ENCODE measurements at regions not wholly inside any gene's neighbourhood (a gene's known extent, or its start where the extent isn't known, plus 50 kb on each side); places are given as distances from the start of the nearest gene placed in this dataset.

DNA sequence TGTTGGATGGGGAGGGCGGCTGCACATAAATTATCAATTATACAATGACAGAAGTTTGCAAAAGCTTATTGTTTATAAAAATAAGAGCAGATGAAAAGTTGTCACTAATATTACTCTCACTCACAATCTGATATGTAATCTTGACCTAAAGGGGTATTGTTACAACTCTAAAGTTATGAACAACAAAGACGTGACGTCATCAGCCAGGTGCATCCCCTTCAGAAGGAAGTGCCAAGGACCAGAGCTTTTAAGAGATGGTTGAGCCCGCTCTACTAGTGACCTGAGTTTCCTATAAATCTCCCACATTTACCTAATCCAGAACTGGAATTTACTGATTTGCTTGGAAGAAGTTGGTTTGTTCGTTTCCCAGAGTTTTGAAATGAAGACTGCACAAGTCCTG, 247.7 kb upstream of the MGMT start:
- H3K9ac ChIP-seq (ENCODE audit: low read length): no peak overlapping the region
- no peak overlapping the region for H3K4me2 ChIP-seq (ENCODE audit: low read length)
- DNase-seq (no peak), ATAC-seq (no peak)
- intact Hi-C loops (cut with micrococcal nuclease): no loop called here
- no peak overlapping the region for H2AFZ ChIP-seq (ENCODE audit: low read length)
- no peaks in the 10 kb centered on the region for H3K9me3 ChIP-seq (ENCODE audit: low read length)
- BruUV-seq (replicated peaks): no TSS peak
- no peaks in the 10 kb centered on the region for H3K9me2 ChIP-seq (replicated peaks; ENCODE audit: low read length)
- H3K36me3 ChIP-seq (ENCODE audit: low read depth, low read length): no peaks in the 10 kb centered on the region
- no peaks in the 10 kb centered on the region for H3F3A ChIP-seq (ENCODE audit: low read length, unreplicated experiment)
- no peaks in the 10 kb centered on the region for H3K79me2 ChIP-seq (ENCODE audit: low read length)
- POLR2A ChIA-PET (ENCODE audit: unreplicated experiment): no interaction called here
- CTCF ChIA-PET: no interaction called here
- H4K20me1 ChIP-seq (ENCODE audit: low read length): no peaks in the 10 kb centered on the region
- H3K4me1 ChIP-seq (ENCODE audit: insufficient read depth, low read length): no peaks in the 10 kb centered on the region
- no peaks in the 10 kb centered on the region for H3K27me3 ChIP-seq (ENCODE audit: low read length)
- H3K4me3 ChIP-seq (ENCODE audit: low read length): no peak overlapping the region
- TF ChIP-seq EZH2 (IDR thresholded peaks at IDR 0.05; ENCODE audit: low read length, unreplicated experiment): no peak
- TF ChIP-seq EZH2phosphoT487 (IDR thresholded peaks at IDR 0.05; ENCODE audit: borderline replicate concordance, low read length): no peak
- TF ChIP-seq, protein P1, sequence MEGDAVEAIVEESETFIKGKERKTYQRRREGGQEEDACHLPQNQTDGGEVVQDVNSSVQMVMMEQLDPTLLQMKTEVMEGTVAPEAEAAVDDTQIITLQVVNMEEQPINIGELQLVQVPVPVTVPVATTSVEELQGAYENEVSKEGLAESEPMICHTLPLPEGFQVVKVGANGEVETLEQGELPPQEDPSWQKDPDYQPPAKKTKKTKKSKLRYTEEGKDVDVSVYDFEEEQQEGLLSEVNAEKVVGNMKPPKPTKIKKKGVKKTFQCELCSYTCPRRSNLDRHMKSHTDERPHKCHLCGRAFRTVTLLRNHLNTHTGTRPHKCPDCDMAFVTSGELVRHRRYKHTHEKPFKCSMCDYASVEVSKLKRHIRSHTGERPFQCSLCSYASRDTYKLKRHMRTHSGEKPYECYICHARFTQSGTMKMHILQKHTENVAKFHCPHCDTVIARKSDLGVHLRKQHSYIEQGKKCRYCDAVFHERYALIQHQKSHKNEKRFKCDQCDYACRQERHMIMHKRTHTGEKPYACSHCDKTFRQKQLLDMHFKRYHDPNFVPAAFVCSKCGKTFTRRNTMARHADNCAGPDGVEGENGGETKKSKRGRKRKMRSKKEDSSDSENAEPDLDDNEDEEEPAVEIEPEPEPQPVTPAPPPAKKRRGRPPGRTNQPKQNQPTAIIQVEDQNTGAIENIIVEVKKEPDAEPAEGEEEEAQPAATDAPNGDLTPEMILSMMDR (conservative IDR thresholded peaks at IDR 0.05; ENCODE audit: low read depth, low read length): no peak
- no peak overlapping the region for H3K27ac ChIP-seq (ENCODE audit: low read length)

DNA sequence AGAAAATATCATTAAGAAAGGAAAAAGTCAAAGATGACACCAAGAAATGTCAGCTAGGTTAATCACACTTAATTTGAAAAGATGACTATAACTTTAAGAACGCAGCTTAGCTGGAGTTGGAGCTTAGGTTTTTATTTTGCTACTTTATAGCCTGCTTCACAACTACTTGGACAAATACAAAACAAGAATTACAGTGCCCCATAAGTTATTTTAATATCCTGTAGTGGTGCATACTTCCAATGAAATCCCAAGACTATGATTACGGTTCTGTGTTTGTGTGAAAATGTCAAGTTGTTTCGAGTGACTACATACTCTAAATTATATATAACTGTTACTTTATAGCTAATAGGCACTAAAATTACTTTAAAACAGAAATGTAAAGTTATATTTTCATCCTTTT, 244.6 kb upstream of the MGMT start:
- H3K9me2 ChIP-seq (replicated peaks; ENCODE audit: low read length): no peaks in the 10 kb centered on the region
- ChIA-PET POLR2A (ENCODE audit: unreplicated experiment) (no interaction called here), CTCF (no interaction called here)
- H4K20me1 ChIP-seq (ENCODE audit: low read length): no peaks in the 10 kb centered on the region
- H3K4me3 ChIP-seq (ENCODE audit: low read length): no peak overlapping the region
- H3K9ac ChIP-seq (ENCODE audit: low read length): no peak overlapping the region
- no peaks in the 10 kb centered on the region for H3K79me2 ChIP-seq (ENCODE audit: low read length)
- H3K9me3 ChIP-seq (ENCODE audit: low read length): no peaks in the 10 kb centered on the region
- intact Hi-C loops (cut with micrococcal nuclease): no loop called here
- DNase-seq: no peak
- H3K36me3 ChIP-seq (ENCODE audit: low read depth, low read length): no peaks in the 10 kb centered on the region
- H3K27me3 ChIP-seq (ENCODE audit: low read length): no peaks in the 10 kb centered on the region
- TF ChIP-seq EZH2 (IDR thresholded peaks at IDR 0.05; ENCODE audit: low read length, unreplicated experiment) (no peak), EZH2phosphoT487 (IDR thresholded peaks at IDR 0.05; ENCODE audit: borderline replicate concordance, low read length) (no peak)
- TF ChIP-seq, protein P1 (conservative IDR thresholded peaks at IDR 0.05; ENCODE audit: low read depth, low read length): no peak
- no peaks in the 10 kb centered on the region for H3F3A ChIP-seq (ENCODE audit: low read length, unreplicated experiment)
- BruUV-seq (replicated peaks): no TSS peak
- no peak overlapping the region for H3K27ac ChIP-seq (ENCODE audit: low read length)
- H2AFZ ChIP-seq (ENCODE audit: low read length): no peak overlapping the region
- no peak for ATAC-seq
- H3K4me1 ChIP-seq (ENCODE audit: insufficient read depth, low read length): no peaks in the 10 kb centered on the region
- H3K4me2 ChIP-seq (ENCODE audit: low read length): no peak overlapping the region

DNA sequence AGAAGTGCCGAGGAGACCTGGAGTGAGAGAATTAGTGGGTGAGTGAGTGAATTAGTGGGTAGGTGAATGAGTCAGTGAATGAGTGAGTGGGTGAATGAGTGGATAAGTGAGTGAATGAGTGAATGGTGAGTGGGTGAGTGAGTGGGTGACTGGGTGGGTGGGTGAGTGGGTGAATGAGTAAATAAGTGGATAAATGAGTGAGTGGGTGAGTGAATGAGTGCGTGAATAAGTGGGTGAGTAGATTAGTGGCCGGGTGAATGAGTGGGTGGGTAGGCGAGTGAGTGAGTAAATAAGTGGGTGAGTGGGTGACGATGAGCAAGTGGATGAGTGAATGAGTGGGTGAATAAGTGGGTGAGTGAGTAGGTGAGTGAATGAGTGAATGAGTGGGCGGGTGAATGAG, 243.7 kb upstream of the MGMT start:
- TF ChIP-seq EZH2 (IDR thresholded peaks at IDR 0.05; ENCODE audit: low read length, unreplicated experiment) (no peak), EZH2phosphoT487 (IDR thresholded peaks at IDR 0.05; ENCODE audit: borderline replicate concordance, low read length) (no peak)
- TF ChIP-seq, protein P1 (conservative IDR thresholded peaks at IDR 0.05; ENCODE audit: low read depth, low read length): no peak
- Histone ChIP-seq H3K4me2 (ENCODE audit: low read length) (no peak overlapping the region), H3K27me3 (ENCODE audit: low read length) (no peaks in the 10 kb centered on the region), H3K9me3 (ENCODE audit: low read length) (no peaks in the 10 kb centered on the region), H3K4me1 (ENCODE audit: insufficient read depth, low read length) (no peaks in the 10 kb centered on the region), H3K27ac (ENCODE audit: low read length) (no peak overlapping the region), H3F3A (ENCODE audit: low read length, unreplicated experiment) (no peaks in the 10 kb centered on the region), H3K9me2 (replicated peaks; ENCODE audit: low read length) (no peaks in the 10 kb centered on the region), H2AFZ (ENCODE audit: low read length) (no peak overlapping the region), H3K9ac (ENCODE audit: low read length) (no peak overlapping the region), H3K4me3 (ENCODE audit: low read length) (no peak overlapping the region), H3K36me3 (ENCODE audit: low read depth, low read length) (no peaks in the 10 kb centered on the region), H3K79me2 (ENCODE audit: low read length) (no peaks in the 10 kb centered on the region), H4K20me1 (ENCODE audit: low read length) (no peaks in the 10 kb centered on the region)
- no TSS peak for BruUV-seq (replicated peaks)
- intact Hi-C loops (cut with micrococcal nuclease): no loop called here
- DNase-seq: no peak
- ChIA-PET CTCF (no interaction called here), POLR2A (ENCODE audit: unreplicated experiment) (no interaction called here)
- ATAC-seq: no peak

Data from PC-3 (cell line).